ENCODE measurements at regions not wholly inside any gene's neighbourhood (a gene's known extent, or its start where the extent isn't known, plus 50 kb on each side); places are given as distances from the start of the nearest gene placed in this dataset.

DNA sequence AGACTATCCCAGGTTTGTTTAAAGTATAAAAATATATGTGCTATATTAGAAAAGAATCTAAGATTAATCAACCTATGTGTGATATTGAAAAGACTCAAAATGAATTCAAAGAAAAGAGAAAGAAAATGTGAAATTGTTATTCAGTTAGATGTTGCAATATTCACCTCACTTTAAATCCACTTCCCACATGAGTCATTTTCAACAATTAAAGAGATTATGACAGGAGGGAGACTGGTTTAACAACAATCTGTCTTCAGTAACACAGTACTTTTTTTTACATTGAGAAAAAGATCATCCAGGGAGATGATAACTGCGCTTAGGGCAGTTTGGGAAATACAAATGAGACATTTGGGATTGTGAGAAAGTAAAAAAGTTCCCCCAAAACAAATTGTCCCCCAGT is 1246.2 kb downstream of the SLITRK1 start:
- ChIA-PET RAD21 (ENCODE audit: unreplicated experiment) (no interaction called here), CTCF (no interaction called here), SMC1A (ENCODE audit: uncharacterized antibody, unreplicated experiment) (no interaction called here), POLR2A (no interaction called here)
- H3K4me3 ChIP-seq, result no peak overlapping the region
- H3K9ac ChIP-seq (ENCODE audit: control insufficient read depth, insufficient read depth, low read length), result no peak overlapping the region
- no peaks in the 10 kb centered on the region for H3K36me3 ChIP-seq (ENCODE audit: control insufficient read depth in 2 of 2, insufficient read depth in 2 of 2, low read length in 1 of 2)
- no peak overlapping the region for H3K4me2 ChIP-seq (ENCODE audit: control insufficient read depth, insufficient read depth)
- WGBS (ENCODE audit: insufficient coverage, insufficient replicate concordance, low lambda C conversion rate, missing lambda C conversion rate), result 0% methylated on average over 1 of the region's 1 CpG
- H4K20me1 ChIP-seq (ENCODE audit: control insufficient read depth, insufficient read depth), result no peaks in the 10 kb centered on the region
- in situ Hi-C loops (cut with MboI), result no loop called here
- intact Hi-C loops (cut with micrococcal nuclease; ENCODE audit: unreplicated experiment), result no loop called here
- TF ChIP-seq, protein P1, sequence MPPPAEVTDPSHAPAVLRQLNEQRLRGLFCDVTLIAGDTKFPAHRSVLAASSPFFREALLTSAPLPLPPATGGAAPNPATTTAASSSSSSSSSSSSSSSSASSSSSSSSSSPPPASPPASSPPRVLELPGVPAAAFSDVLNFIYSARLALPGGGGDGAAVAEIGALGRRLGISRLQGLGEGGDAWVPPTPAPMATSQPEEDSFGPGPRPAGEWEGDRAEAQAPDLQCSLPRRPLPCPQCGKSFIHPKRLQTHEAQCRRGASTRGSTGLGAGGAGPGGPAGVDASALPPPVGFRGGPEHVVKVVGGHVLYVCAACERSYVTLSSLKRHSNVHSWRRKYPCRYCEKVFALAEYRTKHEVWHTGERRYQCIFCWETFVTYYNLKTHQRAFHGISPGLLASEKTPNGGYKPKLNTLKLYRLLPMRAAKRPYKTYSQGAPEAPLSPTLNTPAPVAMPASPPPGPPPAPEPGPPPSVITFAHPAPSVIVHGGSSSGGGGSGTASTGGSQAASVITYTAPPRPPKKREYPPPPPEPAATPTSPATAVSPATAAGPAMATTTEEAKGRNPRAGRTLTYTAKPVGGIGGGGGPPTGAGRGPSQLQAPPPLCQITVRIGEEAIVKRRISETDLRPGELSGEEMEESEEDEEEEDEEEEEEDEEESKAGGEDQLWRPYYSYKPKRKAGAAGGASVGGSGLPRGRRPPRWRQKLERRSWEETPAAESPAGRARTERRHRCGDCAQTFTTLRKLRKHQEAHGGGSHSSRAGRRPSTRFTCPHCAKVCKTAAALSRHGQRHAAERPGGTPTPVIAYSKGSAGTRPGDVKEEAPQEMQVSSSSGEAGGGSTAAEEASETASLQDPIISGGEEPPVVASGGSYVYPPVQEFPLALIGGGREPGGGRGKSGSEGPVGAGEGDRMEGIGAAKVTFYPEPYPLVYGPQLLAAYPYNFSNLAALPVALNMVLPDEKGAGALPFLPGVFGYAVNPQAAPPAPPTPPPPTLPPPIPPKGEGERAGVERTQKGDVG (CRISPR knock-in tag; IDR thresholded peaks at IDR 0.05), result no peak
- TF ChIP-seq SREBF1 (IDR thresholded peaks at IDR 0.05; ENCODE audit: low read length), result no peak
- TF ChIP-seq MEF2B (IDR thresholded peaks at IDR 0.05; ENCODE audit: partially characterized antibody, poor library complexity, severe bottlenecking), result no peak
- no peak for TF ChIP-seq CBX5 (IDR thresholded peaks at IDR 0.05; ENCODE audit: low read depth)
- TF ChIP-seq MXI1 (IDR thresholded peaks at IDR 0.05; ENCODE audit: low read depth, low read length), result no peak
- TF ChIP-seq HDGF (IDR thresholded peaks at IDR 0.05), result no peak
- no peak for TF ChIP-seq TARDBP (IDR thresholded peaks at IDR 0.05; ENCODE audit: borderline replicate concordance)
- H3K4me1 ChIP-seq (ENCODE audit: control insufficient read depth, insufficient read depth, low read length), result no peaks in the 10 kb centered on the region
- no peaks in the 10 kb centered on the region for H3K27me3 ChIP-seq (replicated peaks in 1 of 2; ENCODE audit: control insufficient read depth in 2 of 2, insufficient read depth in 2 of 2, low read length in 1 of 2)
- BruUV-seq (replicated peaks), result no TSS peak
- DNase-seq (ENCODE audit: low read depth, low spot score) (no peak), FAIRE-seq (no peak), ATAC-seq (no peak)
- H2AFZ ChIP-seq (ENCODE audit: control insufficient read depth, low read depth, low read length), result no peak overlapping the region
- no peaks in the 10 kb centered on the region; the same call in 2 of the 3 replicates for H3K9me3 ChIP-seq (replicated peaks; ENCODE audit: control insufficient read depth, insufficient read depth, low read length)
- H3K79me2 ChIP-seq (ENCODE audit: control insufficient read depth, insufficient read depth, low read length), result no peaks in the 10 kb centered on the region
- no peak overlapping the region for H3K27ac ChIP-seq (ENCODE audit: control insufficient read depth, insufficient read depth)

Measured in GM12878 (cell line).